ENCODE measurements at regions not wholly inside any gene's neighbourhood (a gene's known extent, or its start where the extent isn't known, plus 50 kb on each side); places are given as distances from the start of the nearest gene placed in this dataset.

GRCh38 chr13:59494151-59494550 lies 669.6 kb downstream of the DIAPH3 start:
- no peaks in the 10 kb centered on the region for H3K9me2 ChIP-seq (ENCODE audit: insufficient read depth, low read length)
- no peaks in the 10 kb centered on the region for H3K27me3 ChIP-seq (ENCODE audit: insufficient read depth, low read depth, low read length)
- H3K9me3 ChIP-seq (ENCODE audit: low read length): no peaks in the 10 kb centered on the region
- H3K4me2 ChIP-seq (ENCODE audit: low read length): no peak overlapping the region
- H3K36me3 ChIP-seq (ENCODE audit: insufficient read depth, low read length): no peaks in the 10 kb centered on the region
- no peak overlapping the region for H3K4me3 ChIP-seq (ENCODE audit: low read length)
- TF ChIP-seq EZH2 (IDR thresholded peaks at IDR 0.05; ENCODE audit: borderline replicate concordance, insufficient read depth, low read length, poor library complexity, severe bottlenecking): no peak
- TF ChIP-seq REST (IDR thresholded peaks at IDR 0.05; ENCODE audit: borderline replicate concordance): no peak
- no peak for TF ChIP-seq EP300 (conservative IDR thresholded peaks at IDR 0.05; ENCODE audit: poor library complexity, severe bottlenecking)
- no peak for TF ChIP-seq CTCF (IDR thresholded peaks at IDR 0.05; ENCODE audit: poor library complexity, severe bottlenecking)
- no peak for TF ChIP-seq RAD21 (conservative IDR thresholded peaks at IDR 0.05)
- TF ChIP-seq TAF1 (IDR thresholded peaks at IDR 0.05; ENCODE audit: low read depth): no peak
- no peak for TF ChIP-seq POLR2AphosphoS5 (IDR thresholded peaks at IDR 0.05)
- no peak for TF ChIP-seq SMC3 (conservative IDR thresholded peaks at IDR 0.05; ENCODE audit: poor library complexity)
- TF ChIP-seq MXI1 (conservative IDR thresholded peaks at IDR 0.05; ENCODE audit: poor library complexity, severe bottlenecking): no peak
- H2AFZ ChIP-seq (ENCODE audit: low read depth, low read length): no peak overlapping the region
- no peaks in the 10 kb centered on the region for H3K79me2 ChIP-seq (replicated peaks; ENCODE audit: insufficient read depth, low read length)
- no peaks in the 10 kb centered on the region for H3F3A ChIP-seq (ENCODE audit: insufficient read depth, low read length, poor library complexity, severe bottlenecking)
- no peak overlapping the region for H3K9ac ChIP-seq (ENCODE audit: low read length)
- H4K20me1 ChIP-seq (ENCODE audit: insufficient read depth): no peaks in the 10 kb centered on the region
- no peak overlapping the region for H3K27ac ChIP-seq (ENCODE audit: low read length)

- Histone ChIP-seq H3K27ac (ENCODE audit: low read length) (no peak overlapping the region), H3K9me3 (ENCODE audit: low read length) (no peaks in the 10 kb centered on the region), H3K4me2 (ENCODE audit: low read length) (no peak overlapping the region), H3F3A (ENCODE audit: insufficient read depth, low read length, poor library complexity, severe bottlenecking) (no peaks in the 10 kb centered on the region), H3K9ac (ENCODE audit: low read length) (no peak overlapping the region), H4K20me1 (ENCODE audit: insufficient read depth) (no peaks in the 10 kb centered on the region), H3K9me2 (ENCODE audit: insufficient read depth, low read length) (no peaks in the 10 kb centered on the region), H2AFZ (ENCODE audit: low read depth, low read length) (no peak overlapping the region), H3K4me3 (ENCODE audit: low read length) (no peak overlapping the region), H3K36me3 (ENCODE audit: insufficient read depth, low read length) (no peaks in the 10 kb centered on the region), H3K27me3 (ENCODE audit: insufficient read depth, low read depth, low read length) (no peaks in the 10 kb centered on the region), H3K79me2 (replicated peaks; ENCODE audit: insufficient read depth, low read length) (no peaks in the 10 kb centered on the region)
- no peak for TF ChIP-seq TAF1 (IDR thresholded peaks at IDR 0.05; ENCODE audit: low read depth)
- TF ChIP-seq RAD21 (conservative IDR thresholded peaks at IDR 0.05): no peak
- no peak for TF ChIP-seq EZH2 (IDR thresholded peaks at IDR 0.05; ENCODE audit: borderline replicate concordance, insufficient read depth, low read length, poor library complexity, severe bottlenecking)
- TF ChIP-seq POLR2AphosphoS5 (IDR thresholded peaks at IDR 0.05): no peak
- TF ChIP-seq CTCF (IDR thresholded peaks at IDR 0.05; ENCODE audit: poor library complexity, severe bottlenecking): no peak
- no peak for TF ChIP-seq SMC3 (conservative IDR thresholded peaks at IDR 0.05; ENCODE audit: poor library complexity)
- no peak for TF ChIP-seq MXI1 (conservative IDR thresholded peaks at IDR 0.05; ENCODE audit: poor library complexity, severe bottlenecking)
- no peak for TF ChIP-seq REST (IDR thresholded peaks at IDR 0.05; ENCODE audit: borderline replicate concordance)
- no peak for TF ChIP-seq EP300 (conservative IDR thresholded peaks at IDR 0.05; ENCODE audit: poor library complexity, severe bottlenecking)
These were observed 669.2 kb downstream of the DIAPH3 start for GRCh38 chr13:59494560-59494970.
